GM13976 (cell line): ENCODE measurements at regions not wholly inside any gene's neighbourhood (a gene's known extent, or its start where the extent isn't known, plus 50 kb on each side); places are given as distances from the start of the nearest gene placed in this dataset.

Experiments
- DNase-seq: peaks from one replicate; pipeline ENCODE4 v3.0.0; 2012; ENCODE audit warnings: low spot score
- CTCF ChIP-seq: IDR thresholded peaks from 2 replicates; pipeline ENCODE4 v1.5.1; 2012; ENCODE audit warnings: borderline replicate concordance, mild to moderate bottlenecking; ENCODE audit not compliant: insufficient read depth; ENCODE audit errors: extremely low read depth, missing control alignments, control extremely low read depth
- in situ Hi-C: fragments of 300-500 bp; cut with MboI; formaldehyde crosslinking; loops from one replicate; pipeline ENCODE4 v1.12.0; 2022; ENCODE audit warnings: low sequenced_read_pairs, mixed read lengths, inconsistent platforms; ENCODE audit not compliant: unreplicated experiment

GRCh38 chr5:45060724-45061123 lies 252.0 kb downstream of the MRPS30 start:
- no peak for DNase-seq
- no peak for TF ChIP-seq CTCF
- in situ Hi-C loops, result no loop called here

- in situ Hi-C loops, result no loop called here
- TF ChIP-seq CTCF, result no peak
These were observed 253.3 kb downstream of the MRPS30 start for GRCh38 chr5:45062044-45062443.

GRCh38 chr5:45081082-45081481 lies 272.3 kb downstream of the MRPS30 start:
- TF ChIP-seq CTCF, result no peak
- in situ Hi-C loops, result no loop called here
- no peak for DNase-seq

More at GRCh38 chr5:45062044-45062443, 253.3 kb downstream of the MRPS30 start:
- DNase-seq, result no peak

GRCh38 chr5:45089870-45090269 lies 281.1 kb downstream of the MRPS30 start:
- TF ChIP-seq CTCF, result no peak
- in situ Hi-C loops, result no loop called here
- no peak for DNase-seq

GRCh38 chr5:45093377-45093776 lies 284.6 kb downstream of the MRPS30 start:
- no peak for DNase-seq
- in situ Hi-C loops, result no loop called here
- no peak for TF ChIP-seq CTCF

GRCh38 chr5:45094876-45095440 lies 286.2 kb downstream of the MRPS30 start:
- DNase-seq, result no peak
- in situ Hi-C loops, result no loop called here

More at GRCh38 chr5:45094876-45095440, 286.2 kb downstream of the MRPS30 start:
- TF ChIP-seq CTCF, result no peak
